ENCODE measurements at regions not wholly inside any gene's neighbourhood (a gene's known extent, or its start where the extent isn't known, plus 50 kb on each side); places are given as distances from the start of the nearest gene placed in this dataset.

DNA sequence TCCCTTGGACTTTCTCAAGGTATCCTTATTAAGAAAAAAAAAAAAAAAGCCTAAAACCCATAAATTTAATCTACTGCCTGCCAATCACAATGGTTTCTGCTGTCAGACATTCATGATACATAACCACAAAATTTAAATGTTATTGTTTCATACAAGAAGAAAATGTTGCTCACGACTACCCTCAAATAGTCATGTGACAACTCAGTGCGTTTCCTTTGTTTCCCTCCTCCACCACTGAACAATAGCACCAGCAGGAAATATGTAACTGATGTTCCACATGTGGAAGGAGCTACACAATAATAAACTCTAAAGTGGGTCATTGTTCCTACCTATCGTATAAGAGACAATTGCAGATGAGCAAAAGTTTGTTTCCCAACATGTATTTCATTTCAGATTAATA, 244.1 kb upstream of the EDNRA start:
- Histone ChIP-seq H3K36me3 (ENCODE audit: control insufficient read depth in 2 of 2, extremely low read depth in 1 of 2, insufficient read depth in 2 of 2, low read length in 2 of 2) (no peaks in the 10 kb centered on the region), H4K20me1 (ENCODE audit: control insufficient read depth, extremely low read depth, insufficient read depth, low read length) (no peaks in the 10 kb centered on the region), H3K9ac (ENCODE audit: control insufficient read depth, extremely low read depth, insufficient read depth, low read length) (no peak overlapping the region), H3K4me3 (ENCODE audit: control insufficient read depth in 2 of 3, extremely low read depth in 1 of 3, insufficient read depth in 2 of 3, low read depth in 1 of 3, low read length in 3 of 3) (no peak overlapping the region), H3K79me2 (ENCODE audit: control insufficient read depth, insufficient read depth, low read length) (no peaks in the 10 kb centered on the region), H3K27me3 (ENCODE audit: control insufficient read depth, extremely low read depth, insufficient read depth, low read length) (no peaks in the 10 kb centered on the region), H3K9me1 (ENCODE audit: control insufficient read depth, extremely low read depth, insufficient read depth, low read length) (no peaks in the 10 kb centered on the region), H3K27ac (ENCODE audit: control insufficient read depth, insufficient read depth, low read length) (no peak overlapping the region), H2AFZ (ENCODE audit: control insufficient read depth, low read length) (no peak overlapping the region), H3K9me3 (ENCODE audit: control insufficient read depth, low read depth, low read length) (no peaks in the 10 kb centered on the region), H3K4me2 (ENCODE audit: control insufficient read depth, extremely low read depth, insufficient read depth, low read depth, low read length) (no peak overlapping the region), H3K4me1 (ENCODE audit: control insufficient read depth, extremely low read depth, insufficient read depth, low read length) (no peaks in the 10 kb centered on the region)
- dilution Hi-C loops (cut with MboI; ENCODE audit: extremely low pct_ligation_motif_present, low sequenced_read_pairs), result no loop called here
- TF ChIP-seq CTCF (optimal IDR thresholded peaks at IDR 0.05 in 1 of 3, IDR thresholded peaks at IDR 0.05 in 1 of 3, conservative IDR thresholded peaks at IDR 0.05 in 1 of 3; ENCODE audit: extremely low read depth in 1 of 3, insufficient read depth in 2 of 3, low read length in 3 of 3), result no peak
- no peak for TF ChIP-seq EZH2 (IDR thresholded peaks at IDR 0.05; ENCODE audit: low read length)
- no peak for FAIRE-seq
- no peak for DNase-seq (ENCODE audit: low read depth, low spot score)

DNA sequence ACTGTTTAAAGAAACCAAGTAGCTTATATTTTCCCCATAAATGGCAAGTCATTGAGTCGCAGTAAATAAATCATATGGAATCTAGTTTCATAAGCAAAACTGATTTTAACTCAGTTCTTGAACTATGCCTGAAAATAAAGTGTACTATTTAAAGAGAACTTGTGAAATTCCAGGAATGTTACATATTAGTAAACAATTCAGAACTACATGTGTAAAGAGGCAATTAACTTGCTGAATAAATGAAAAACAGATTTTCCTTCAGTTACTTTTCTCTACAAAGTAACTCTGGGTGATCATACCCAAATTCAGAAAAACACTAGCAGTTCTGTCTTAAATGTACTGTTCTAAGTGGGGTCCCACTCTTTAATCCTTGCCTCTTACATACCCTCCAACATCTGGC, 236.1 kb upstream of the EDNRA start:
- Histone ChIP-seq H3K4me2 (ENCODE audit: control insufficient read depth, extremely low read depth, insufficient read depth, low read depth, low read length) (no peak overlapping the region), H2AFZ (ENCODE audit: control insufficient read depth, low read length) (no peak overlapping the region), H3K4me1 (ENCODE audit: control insufficient read depth, extremely low read depth, insufficient read depth, low read length) (no peaks in the 10 kb centered on the region), H4K20me1 (ENCODE audit: control insufficient read depth, extremely low read depth, insufficient read depth, low read length) (no peaks in the 10 kb centered on the region), H3K36me3 (ENCODE audit: control insufficient read depth in 2 of 2, extremely low read depth in 1 of 2, insufficient read depth in 2 of 2, low read length in 2 of 2) (no peaks in the 10 kb centered on the region), H3K9me1 (ENCODE audit: control insufficient read depth, extremely low read depth, insufficient read depth, low read length) (no peaks in the 10 kb centered on the region), H3K4me3 (ENCODE audit: control insufficient read depth in 2 of 3, extremely low read depth in 1 of 3, insufficient read depth in 2 of 3, low read depth in 1 of 3, low read length in 3 of 3) (no peak overlapping the region), H3K27ac (ENCODE audit: control insufficient read depth, insufficient read depth, low read length) (no peak overlapping the region), H3K9me3 (ENCODE audit: control insufficient read depth, low read depth, low read length) (no peaks in the 10 kb centered on the region), H3K9ac (ENCODE audit: control insufficient read depth, extremely low read depth, insufficient read depth, low read length) (no peak overlapping the region), H3K79me2 (ENCODE audit: control insufficient read depth, insufficient read depth, low read length) (no peaks in the 10 kb centered on the region), H3K27me3 (ENCODE audit: control insufficient read depth, extremely low read depth, insufficient read depth, low read length) (no peaks in the 10 kb centered on the region)
- FAIRE-seq (no peak), DNase-seq (ENCODE audit: low read depth, low spot score) (no peak)
- dilution Hi-C loops (cut with MboI; ENCODE audit: extremely low pct_ligation_motif_present, low sequenced_read_pairs), result no loop called here
- no peak for TF ChIP-seq CTCF (optimal IDR thresholded peaks at IDR 0.05 in 1 of 3, IDR thresholded peaks at IDR 0.05 in 1 of 3, conservative IDR thresholded peaks at IDR 0.05 in 1 of 3; ENCODE audit: extremely low read depth in 1 of 3, insufficient read depth in 2 of 3, low read length in 3 of 3)
- TF ChIP-seq EZH2 (IDR thresholded peaks at IDR 0.05; ENCODE audit: low read length), result no peak
